ENCODE measurements at regions not wholly inside any gene's neighbourhood (a gene's known extent, or its start where the extent isn't known, plus 50 kb on each side); places are given as distances from the start of the nearest gene placed in this dataset.

DNA sequence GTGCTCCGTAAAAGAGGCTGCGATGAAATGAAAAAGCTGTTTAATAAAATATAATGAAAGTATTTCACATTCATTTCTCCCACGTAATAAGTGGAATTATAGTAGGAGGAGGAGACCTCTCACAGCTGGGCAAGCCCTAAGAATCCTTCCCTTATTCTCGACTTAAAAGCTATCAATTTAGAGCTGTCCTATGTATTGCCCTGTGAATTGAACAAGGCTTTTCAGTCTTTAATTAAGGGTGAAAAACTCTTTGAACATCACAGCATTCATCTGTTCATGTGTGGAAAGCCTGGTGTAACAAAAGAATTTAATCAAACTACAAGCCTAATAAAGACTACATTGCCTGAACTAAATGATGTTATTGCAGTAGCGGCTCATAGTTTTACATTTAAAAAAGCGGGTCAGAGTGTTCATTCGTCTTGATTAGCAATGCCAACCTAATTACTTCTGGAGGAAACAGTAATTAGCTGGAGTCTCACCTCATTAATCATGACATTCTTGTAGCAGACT lies 142.0 kb downstream of the ETNK1 start:
- H3K27ac ChIP-seq, result no peak overlapping the region
- TF ChIP-seq, protein P1, sequence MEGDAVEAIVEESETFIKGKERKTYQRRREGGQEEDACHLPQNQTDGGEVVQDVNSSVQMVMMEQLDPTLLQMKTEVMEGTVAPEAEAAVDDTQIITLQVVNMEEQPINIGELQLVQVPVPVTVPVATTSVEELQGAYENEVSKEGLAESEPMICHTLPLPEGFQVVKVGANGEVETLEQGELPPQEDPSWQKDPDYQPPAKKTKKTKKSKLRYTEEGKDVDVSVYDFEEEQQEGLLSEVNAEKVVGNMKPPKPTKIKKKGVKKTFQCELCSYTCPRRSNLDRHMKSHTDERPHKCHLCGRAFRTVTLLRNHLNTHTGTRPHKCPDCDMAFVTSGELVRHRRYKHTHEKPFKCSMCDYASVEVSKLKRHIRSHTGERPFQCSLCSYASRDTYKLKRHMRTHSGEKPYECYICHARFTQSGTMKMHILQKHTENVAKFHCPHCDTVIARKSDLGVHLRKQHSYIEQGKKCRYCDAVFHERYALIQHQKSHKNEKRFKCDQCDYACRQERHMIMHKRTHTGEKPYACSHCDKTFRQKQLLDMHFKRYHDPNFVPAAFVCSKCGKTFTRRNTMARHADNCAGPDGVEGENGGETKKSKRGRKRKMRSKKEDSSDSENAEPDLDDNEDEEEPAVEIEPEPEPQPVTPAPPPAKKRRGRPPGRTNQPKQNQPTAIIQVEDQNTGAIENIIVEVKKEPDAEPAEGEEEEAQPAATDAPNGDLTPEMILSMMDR (conservative IDR thresholded peaks at IDR 0.05), result no peak

DNA sequence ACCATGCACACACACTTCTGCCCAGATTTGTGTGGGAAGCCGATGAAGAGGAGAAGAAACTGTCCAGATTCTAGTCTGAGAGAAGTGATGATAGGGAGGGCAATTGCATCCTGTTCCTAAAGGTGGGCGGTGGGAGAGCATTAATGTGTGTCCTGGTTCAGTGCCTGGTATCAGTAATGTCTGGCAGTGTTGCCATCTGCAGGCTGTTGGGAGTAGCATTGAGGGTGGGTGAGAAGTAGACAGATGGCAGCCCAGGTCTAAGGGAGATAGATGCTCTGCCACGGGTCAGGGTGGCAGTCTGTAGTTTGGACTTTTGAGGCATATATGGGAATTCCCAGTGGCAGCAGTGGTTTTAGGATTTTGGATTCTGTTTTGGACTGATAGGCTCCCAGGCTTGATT lies 156.4 kb downstream of the ETNK1 start:
- no peak overlapping the region for H3K27ac ChIP-seq
- TF ChIP-seq, protein P1 (conservative IDR thresholded peaks at IDR 0.05), result no peak

DNA sequence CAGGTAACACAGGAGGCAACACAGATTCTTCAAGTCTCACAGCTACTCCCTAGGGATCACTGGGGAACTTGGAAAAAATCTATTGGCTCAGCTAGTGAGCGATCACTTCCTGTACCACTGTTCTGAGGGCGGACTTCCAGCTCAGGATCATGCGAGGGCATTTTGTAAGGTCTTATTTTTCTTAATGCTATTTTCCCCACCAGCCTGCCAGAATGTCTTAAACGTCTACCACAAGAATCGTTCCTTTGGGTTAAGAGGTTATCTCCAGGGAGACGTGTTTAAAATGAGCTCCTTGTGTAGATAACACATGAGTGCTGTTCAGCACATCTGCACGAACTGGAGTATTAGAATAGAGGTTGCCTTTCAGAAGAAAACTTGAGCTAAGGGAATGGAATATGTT lies 162.6 kb downstream of the ETNK1 start:
- TF ChIP-seq, protein P1 (conservative IDR thresholded peaks at IDR 0.05), result no peak

DNA sequence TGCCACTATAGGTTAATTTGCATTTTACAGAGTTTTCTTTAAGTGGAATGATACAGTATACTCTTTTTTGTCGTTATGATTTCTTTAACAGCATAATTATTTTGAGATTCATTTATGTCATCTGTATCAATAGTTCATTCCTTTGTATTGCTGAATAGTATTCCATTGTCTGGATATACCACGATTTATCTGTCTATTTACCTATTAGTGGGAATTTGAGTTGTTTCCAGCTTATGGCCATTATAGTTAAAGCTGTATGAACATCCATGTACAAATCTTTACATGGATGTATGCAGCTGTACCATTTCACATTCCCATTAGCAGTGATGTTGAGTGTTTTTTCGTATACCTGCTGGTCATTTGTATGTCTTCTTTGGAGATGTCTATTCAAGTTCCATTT lies 163.9 kb downstream of the ETNK1 start:
- TF ChIP-seq, protein P1 (conservative IDR thresholded peaks at IDR 0.05), result no peak
- no peak overlapping the region for H3K27ac ChIP-seq

More for the DNA sequence above, 162.6 kb downstream of the ETNK1 start:
- no peak overlapping the region for H3K27ac ChIP-seq

DNA sequence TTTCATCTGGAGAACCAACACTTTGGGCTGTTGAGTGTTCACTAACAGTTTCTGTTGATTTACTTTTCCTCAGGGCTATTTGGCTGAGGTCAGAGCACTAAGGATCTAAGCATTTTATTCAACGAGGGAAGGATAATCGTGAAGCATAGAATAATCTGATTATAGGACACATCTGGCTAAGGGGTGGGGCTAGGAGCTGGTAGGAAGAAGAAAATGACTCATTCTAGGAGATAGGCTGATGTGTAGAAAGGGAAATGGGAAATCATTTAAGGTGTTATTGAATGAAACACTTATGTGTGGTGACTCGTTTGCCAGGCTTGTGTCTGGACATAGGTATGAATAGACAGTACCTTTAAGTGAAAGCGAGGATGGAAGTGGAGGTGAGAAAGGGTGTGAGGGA lies 167.2 kb downstream of the ETNK1 start:
- no peak overlapping the region for H3K27ac ChIP-seq
- TF ChIP-seq, protein P1 (conservative IDR thresholded peaks at IDR 0.05), result no peak

DNA sequence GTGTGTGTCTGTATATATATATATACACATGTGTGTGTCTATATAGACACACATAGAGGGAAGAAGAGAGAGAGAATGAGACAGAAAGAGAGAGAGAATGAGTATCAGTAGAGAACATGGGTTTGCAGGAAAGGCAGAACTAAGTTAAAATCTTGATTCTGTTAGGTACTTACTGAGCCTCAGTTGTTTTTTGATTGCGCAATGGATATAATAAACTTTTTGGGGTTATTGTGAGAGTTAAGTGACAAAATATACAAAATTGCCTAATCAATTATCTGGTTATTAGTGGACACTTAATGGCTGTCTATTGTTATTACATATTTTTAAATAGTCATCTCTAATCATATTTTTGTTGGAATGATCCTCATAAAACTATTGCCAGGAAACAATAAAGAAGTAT lies 169.0 kb downstream of the ETNK1 start:
- H3K27ac ChIP-seq, result no peak overlapping the region
- TF ChIP-seq, protein P1 (conservative IDR thresholded peaks at IDR 0.05), result no peak

DNA sequence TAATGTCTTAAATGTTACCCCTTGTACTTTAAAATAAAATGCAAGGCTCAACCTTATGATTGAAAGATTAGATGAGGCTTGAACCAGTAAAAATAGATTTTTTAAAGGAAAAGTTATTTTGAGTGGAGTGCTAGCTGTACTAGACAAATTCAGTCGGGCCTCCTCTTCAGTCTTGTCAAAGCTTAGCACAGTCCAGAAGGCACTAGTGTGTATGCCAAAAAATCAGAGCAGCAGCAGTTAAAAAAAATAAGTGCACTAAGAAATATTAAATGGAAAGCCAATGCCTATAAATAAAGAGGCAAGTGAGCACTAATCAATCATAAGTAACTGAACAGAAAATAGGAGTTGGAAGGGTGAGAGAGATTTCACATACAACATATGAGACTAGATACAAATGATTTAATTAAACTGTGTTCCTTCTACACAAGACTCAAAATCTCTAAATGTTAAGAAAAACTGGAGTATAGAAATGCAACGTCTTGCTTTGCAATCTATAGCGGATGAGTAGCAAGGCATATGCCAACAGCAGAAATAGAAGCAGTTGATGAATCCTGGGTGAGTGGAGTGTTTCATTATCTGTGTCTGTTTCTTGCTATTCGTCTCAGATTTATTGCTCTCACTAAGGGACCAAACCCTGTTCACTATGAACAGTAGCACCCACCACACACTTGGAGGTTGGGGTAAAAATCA lies 172.1 kb downstream of the ETNK1 start:
- TF ChIP-seq, protein P1 (conservative IDR thresholded peaks at IDR 0.05), result no peak
- H3K27ac ChIP-seq, result no peak overlapping the region

Data from VCaP (cell line).